Calu3 (cell line): ENCODE measurements at regions not wholly inside any gene's neighbourhood (a gene's known extent, or its start where the extent isn't known, plus 50 kb on each side); places are given as distances from the start of the nearest gene placed in this dataset.

ENCODE experiments used
- BruUV-seq: library from RNA; stranded (reverse); fragments of 400-500 nt; replicated peaks from 2 replicates; lab custom pipeline; 2021; lab: Mats Ljungman, UMichigan
- CTCF ChIA-PET: fragments of 300-600 bp; sonication (Branson Sonifier 250); formaldehyde crosslinking; loops from one replicate; lab custom pipeline; 2022; ENCODE audit warnings: antibody characterized with exemption; lab: Charles Lee
- DNase-seq: peaks from one replicate; pipeline ENCODE4 v3.0.0; 2022
- H3K27ac Mint-ChIP-seq: one replicate; pipeline ENCODE4 v1.8.0; 2022; ENCODE audit warnings: mixed read lengths; ENCODE audit not compliant: unreplicated experiment
- H3K27me3 Mint-ChIP-seq: one replicate; pipeline ENCODE4 v1.8.0; 2022; ENCODE audit warnings: mixed read lengths; ENCODE audit not compliant: unreplicated experiment
- H3K36me3 Mint-ChIP-seq: one replicate; pipeline ENCODE4 v1.8.0; 2022; ENCODE audit warnings: mild to moderate bottlenecking, moderate library complexity, mixed read lengths; ENCODE audit not compliant: insufficient read depth, unreplicated experiment
- H3K4me1 Mint-ChIP-seq: one replicate; pipeline ENCODE4 v1.8.0; 2022; ENCODE audit warnings: mild to moderate bottlenecking, low read depth, mixed read lengths; ENCODE audit not compliant: unreplicated experiment
- H3K4me3 Mint-ChIP-seq: one replicate; pipeline ENCODE4 v1.8.0; 2022; ENCODE audit warnings: mild to moderate bottlenecking, low read depth, moderate library complexity, mixed read lengths; ENCODE audit not compliant: unreplicated experiment
- H3K9me3 Mint-ChIP-seq: one replicate; pipeline ENCODE4 v1.8.0; 2022; ENCODE audit warnings: low read depth, mixed read lengths; ENCODE audit not compliant: unreplicated experiment
- CTCF ChIP-seq: fragments of 200-600 bp; IDR thresholded peaks from one replicate; pipeline ENCODE4 v1.8.0; 2022; ENCODE audit warnings: antibody characterized with exemption; ENCODE audit not compliant: unreplicated experiment
- intact Hi-C: fragments of 100-400 bp; cut with micrococcal nuclease; formaldehyde crosslinking; loops from one replicate; pipeline ENCODE4 v1.10.0; 2022; ENCODE audit not compliant: unreplicated experiment

- no peak for TF ChIP-seq CTCF
- peaks cover 2% of the 10 kb centered on the region for H3K9me3 Mint-ChIP-seq
- intact Hi-C loops: no loop called here
- H3K27me3 Mint-ChIP-seq: peaks cover 57% of the 10 kb centered on the region
- no TSS peak for BruUV-seq
- H3K27ac Mint-ChIP-seq: no peak overlapping the region
- H3K4me3 Mint-ChIP-seq: no peak overlapping the region
- H3K4me1 Mint-ChIP-seq: no peaks in the 10 kb centered on the region
- DNase-seq: no peak
- H3K36me3 Mint-ChIP-seq: no peaks in the 10 kb centered on the region
- CTCF ChIA-PET: no interaction called here
These were observed 112.7 kb upstream of the SELENOK start for GRCh38 chr3:54004335-54004734.

- Mint-ChIP-seq H3K27me3 (peaks cover 57% of the 10 kb centered on the region), H3K9me3 (no peaks in the 10 kb centered on the region), H3K4me1 (no peaks in the 10 kb centered on the region), H3K4me3 (no peak overlapping the region), H3K27ac (no peak overlapping the region), H3K36me3 (no peaks in the 10 kb centered on the region)
- no peak for DNase-seq
- no peak for TF ChIP-seq CTCF
- intact Hi-C loops: no loop called here
- CTCF ChIA-PET: interaction anchor here (0.8 kb wide), 1 partner anchor 13 kb away, joined by 3 read pairs; no protein-coding TSS in a partner anchor
- no TSS peak for BruUV-seq
These were observed 111.5 kb upstream of the SELENOK start for GRCh38 chr3:54003136-54003535.

- intact Hi-C loops: no loop called here
- H3K4me1 Mint-ChIP-seq: no peaks in the 10 kb centered on the region
- no peak for DNase-seq
- BruUV-seq: no TSS peak
- H3K36me3 Mint-ChIP-seq: no peaks in the 10 kb centered on the region
- no peaks in the 10 kb centered on the region for H3K9me3 Mint-ChIP-seq
- H3K27me3 Mint-ChIP-seq: peaks cover 72% of the 10 kb centered on the region
- no peak overlapping the region for H3K4me3 Mint-ChIP-seq
- no peak for TF ChIP-seq CTCF
- CTCF ChIA-PET: no interaction called here
- H3K27ac Mint-ChIP-seq: no peak overlapping the region
These were observed 108.1 kb upstream of the SELENOK start for GRCh38 chr3:53999725-54000124.

- H3K4me3 Mint-ChIP-seq: no peak overlapping the region
- H3K27ac Mint-ChIP-seq: no peak overlapping the region
- DNase-seq: no peak
- CTCF ChIA-PET: interaction anchor here (0.7 kb wide), 1 partner anchor 56 kb away, joined by 3 read pairs; no protein-coding TSS in a partner anchor
- BruUV-seq: no TSS peak
- H3K4me1 Mint-ChIP-seq: no peaks in the 10 kb centered on the region
- no peak for TF ChIP-seq CTCF
- H3K36me3 Mint-ChIP-seq: no peaks in the 10 kb centered on the region
- H3K27me3 Mint-ChIP-seq: peaks cover 72% of the 10 kb centered on the region
- intact Hi-C loops: no loop called here
- no peaks in the 10 kb centered on the region for H3K9me3 Mint-ChIP-seq
These were observed 107.3 kb upstream of the SELENOK start for GRCh38 chr3:53998980-53999379.
